GM12878 (cell line): ENCODE measurements at regions not wholly inside any gene's neighbourhood (a gene's known extent, or its start where the extent isn't known, plus 50 kb on each side); places are given as distances from the start of the nearest gene placed in this dataset.

ENCODE experiments used
- ATAC-seq: fragments of 200-7000 bp; cut with Tn5 transposase; 3 replicates; pipeline ENCODE4 v1.9.1; 2020; ENCODE audit warnings: mild to moderate bottlenecking, moderate library complexity
- BruUV-seq: library from RNA; stranded (reverse); fragments of 400-500 nt; replicated peaks from 2 replicates; lab custom pipeline; 2021; lab: Mats Ljungman, UMichigan
- CTCF ChIA-PET: fragments of 300-600 bp; sonication (Branson Sonifier 250); formaldehyde crosslinking; extraction: SDS; loops from one replicate; lab custom pipeline; 2021; ENCODE audit warnings: inconsistent platforms; lab: Yijun Ruan, JAX
- POLR2A ChIA-PET: fragments of 350-600 bp; formaldehyde crosslinking; extraction: SDS; loops from one replicate; lab custom pipeline; 2021; ENCODE audit warnings: inconsistent platforms; lab: Charles Lee
- RAD21 ChIA-PET: fragments of 300-600 bp; sonication (Branson Sonifier 250); formaldehyde crosslinking; loops from one replicate; lab custom pipeline; 2023; ENCODE audit warnings: antibody characterized with exemption; ENCODE audit not compliant: unreplicated experiment; lab: Charles Lee
- SMC1A ChIA-PET: fragments of 300-600 bp; sonication (Branson Sonifier 250); formaldehyde crosslinking; loops from one replicate; lab custom pipeline; 2023; ENCODE audit not compliant: unreplicated experiment, uncharacterized antibody; lab: Charles Lee
- DNase-seq: peaks from one replicate; pipeline ENCODE4 v3.0.0-alpha.2; 2011; ENCODE audit warnings: low read depth, low spot score
- FAIRE-seq: peaks from 3 replicates; lab custom pipeline; 2011; peaks lifted over from hg19 to GRCh38; lab: Jason Lieb, UNC
- H2AFZ ChIP-seq: 2 replicates; pipeline ENCODE4 v1.6.0; 2011; ENCODE audit warnings: low read depth, low read length, control low read depth; ENCODE audit not compliant: control insufficient read depth
- H3K27ac ChIP-seq: 2 replicates; pipeline ENCODE4 v1.5.1; 2011; ENCODE audit warnings: control low read depth; ENCODE audit not compliant: control insufficient read depth, insufficient read depth
- H3K27me3 ChIP-seq, 2 experiments: replicated peaks in 1 of 2; 2 replicates each; pipeline versions ENCODE4 v1.6.0 to v1.6.1; 2011; ENCODE audit warnings: low read length in 1 of 2; ENCODE audit not compliant: control insufficient read depth in 2 of 2, insufficient read depth in 2 of 2
- H3K36me3 ChIP-seq, 2 experiments: 2 replicates each; pipeline ENCODE4 v1.5.1; 2011; ENCODE audit warnings: low read length in 1 of 2; ENCODE audit not compliant: control insufficient read depth in 2 of 2, insufficient read depth in 2 of 2
- H3K4me1 ChIP-seq: 2 replicates; pipeline ENCODE4 v1.6.1; 2011; ENCODE audit warnings: mild to moderate bottlenecking, low read length, moderate library complexity, mixed read lengths; ENCODE audit not compliant: control insufficient read depth, insufficient read depth
- H3K4me2 ChIP-seq: 2 replicates; pipeline ENCODE4 v1.6.0; 2011; ENCODE audit warnings: control low read depth; ENCODE audit not compliant: control insufficient read depth, insufficient read depth
- H3K4me3 ChIP-seq: fragments of 200-600 bp; sonication (generic); 2 replicates; pipeline ENCODE4 v1.5.1; 2016
- H3K79me2 ChIP-seq: 2 replicates; pipeline ENCODE4 v1.6.0; 2011; ENCODE audit warnings: low read length; ENCODE audit not compliant: control insufficient read depth, insufficient read depth
- H3K9ac ChIP-seq: 2 replicates; pipeline ENCODE4 v1.8.0; 2011; ENCODE audit warnings: low read length, control low read depth, mixed read lengths; ENCODE audit not compliant: control insufficient read depth, insufficient read depth
- H3K9me3 ChIP-seq: replicated peaks from 3 replicates; pipeline ENCODE4 v1.5.1; 2011; ENCODE audit warnings: mild to moderate bottlenecking, low read length; ENCODE audit not compliant: control insufficient read depth, insufficient read depth
- H4K20me1 ChIP-seq: 2 replicates; pipeline ENCODE4 v1.6.0; 2011; ENCODE audit not compliant: control insufficient read depth, insufficient read depth
- BACH1 ChIP-seq: fragments of 450-650 bp; IDR thresholded peaks from 2 replicates; pipeline ENCODE4 v1.6.1; 2017; ENCODE audit warnings: mild to moderate bottlenecking, borderline replicate concordance
- CEBPZ ChIP-seq: fragments of 150-350 bp; IDR thresholded peaks from 2 replicates; pipeline ENCODE4 v1.6.1; 2016; ENCODE audit warnings: low read depth, low read length
- GABPA ChIP-seq: IDR thresholded peaks from 2 replicates; pipeline ENCODE4 v1.6.1; 2014; ENCODE audit warnings: antibody characterized with exemption, low read depth, mild to moderate bottlenecking, inconsistent platforms
- GATAD2B ChIP-seq: fragments of 450-650 bp; conservative IDR thresholded peaks from 2 replicates; pipeline ENCODE4 v1.6.1; 2017; ENCODE audit warnings: low read depth, mild to moderate bottlenecking, moderate library complexity
- LARP7 ChIP-seq: fragments of 450-650 bp; IDR thresholded peaks from 2 replicates; pipeline ENCODE4 v1.6.1; 2017; ENCODE audit warnings: mild to moderate bottlenecking
- NKRF ChIP-seq: fragments of 450-650 bp; conservative IDR thresholded peaks from 2 replicates; pipeline ENCODE4 v1.6.1; 2017; ENCODE audit warnings: mild to moderate bottlenecking, moderate library complexity
- NR2F1 ChIP-seq: fragments of 450-650 bp; conservative IDR thresholded peaks from 2 replicates; pipeline ENCODE4 v1.6.1; 2017; ENCODE audit warnings: mild to moderate bottlenecking
- PML ChIP-seq: IDR thresholded peaks from 2 replicates; pipeline ENCODE4 v1.6.1; 2012; ENCODE audit warnings: low read length, inconsistent platforms
- POLR2A ChIP-seq: IDR thresholded peaks from 2 replicates; pipeline ENCODE4 v1.6.1; 2011; ENCODE audit warnings: low read depth, mild to moderate bottlenecking, low read length
- RAD21 ChIP-seq: IDR thresholded peaks from 2 replicates; pipeline ENCODE4 v1.6.1; 2011; ENCODE audit warnings: mild to moderate bottlenecking, low read depth, low read length, moderate library complexity; ENCODE audit not compliant: insufficient read depth
- ZZZ3 ChIP-seq: IDR thresholded peaks from 2 replicates; pipeline ENCODE4 v1.6.1; 2011; ENCODE audit warnings: low read depth; ENCODE audit not compliant: control insufficient read depth, insufficient read length
- WGBS: methylation state at CpG from one replicate; pipeline ENCODE4 v1.1.6; 2016; ENCODE audit warnings: low lambda C conversion rate; ENCODE audit not compliant: insufficient replicate concordance, insufficient coverage; ENCODE audit errors: missing lambda C conversion rate; 5-methylcytosine and 5-hydroxymethylcytosine counted together
- in situ Hi-C: fragments of 300-500 bp; cut with MboI; formaldehyde crosslinking; loops from 9 replicates; pipeline ENCODE4 v1.14.3; 2018; ENCODE audit warnings: mixed read lengths
- intact Hi-C: fragments of 100-400 bp; cut with micrococcal nuclease; formaldehyde crosslinking; loops from one replicate; pipeline ENCODE4 v1.14.2; 2022; ENCODE audit not compliant: unreplicated experiment

- TF ChIP-seq PML = no peak
- no peak for TF ChIP-seq POLR2A
- no peak for TF ChIP-seq GATAD2B
These were observed 330.6 kb downstream of the TENT4A start (continued) for GRCh38 chr5:7043797-7044196.

GRCh38 chr5:7047511-7048261 lies 334.5 kb downstream of the TENT4A start:
- intact Hi-C loops = no loop called here
- no peak for FAIRE-seq
- RAD21 ChIA-PET = no interaction called here
- TF ChIP-seq NR2F1 (no peak), BACH1 (no peak), LARP7 (no peak), GABPA (no peak)
- TF ChIP-seq, all 136 proteins: peak for 0
- Histone ChIP-seq H3K4me1 (no peaks in the 10 kb centered on the region), H2AFZ (no peak overlapping the region), H3K4me3 (no peak overlapping the region), H3K4me2 (no peak overlapping the region), H3K27ac (no peak overlapping the region), H3K9me3 (no peaks in the 10 kb centered on the region), H3K36me3 (no peaks in the 10 kb centered on the region), H3K27me3 (no peaks in the 10 kb centered on the region), H3K79me2 (no peaks in the 10 kb centered on the region), H4K20me1 (no peaks in the 10 kb centered on the region), H3K9ac (no peak overlapping the region)
- in situ Hi-C loops = no loop called here
- SMC1A ChIA-PET = no interaction called here
- no TSS peak for BruUV-seq
- CTCF ChIA-PET = no interaction called here
- POLR2A ChIA-PET = no interaction called here
- DNase-seq (no peak), ATAC-seq (no peak)
- 37% methylated on average over 7 of the region's 7 CpGs for WGBS

GRCh38 chr5:7050986-7051385 lies 337.8 kb downstream of the TENT4A start:
- ATAC-seq (no peak), DNase-seq (no peak), FAIRE-seq (no peak)
- Histone ChIP-seq H3K27ac (no peak overlapping the region), H3K4me1 (no peaks in the 10 kb centered on the region), H3K4me2 (no peak overlapping the region), H2AFZ (no peak overlapping the region), H3K36me3 (no peaks in the 10 kb centered on the region), H3K27me3 (no peaks in the 10 kb centered on the region), H4K20me1 (no peaks in the 10 kb centered on the region), H3K9ac (no peak overlapping the region), H3K9me3 (no peaks in the 10 kb centered on the region), H3K4me3 (no peak overlapping the region), H3K79me2 (no peaks in the 10 kb centered on the region)
- ChIA-PET RAD21 (no interaction called here), CTCF (no interaction called here), SMC1A (no interaction called here), POLR2A (no interaction called here)
- WGBS = 6% methylated on average over 1 of the region's 1 CpG
- in situ Hi-C loops = no loop called here
- BruUV-seq = no TSS peak
- intact Hi-C loops = no loop called here
- TF ChIP-seq RAD21 (no peak), CEBPZ (no peak), ZZZ3 (no peak), NKRF (no peak)
